Thoracic aorta (tissue), 2 donors: ENCODE measurements at regions not wholly inside any gene's neighbourhood (a gene's known extent, or its start where the extent isn't known, plus 50 kb on each side); places are given as distances from the start of the nearest gene placed in this dataset.

Experiments
- ATAC-seq: fragments of 150-250 bp; one replicate; pipeline ENCODE4 v1.8.0; 2017; ENCODE audit warnings: low read depth; ENCODE audit not compliant: insufficient number of reproducible peaks, low FRiP score
- DNase-seq: peaks from one replicate; pipeline ENCODE4 v3.0.0-alpha.2; 2020; ENCODE audit warnings: low spot score
- H3K27ac ChIP-seq, 2 donors: fragments of 200-600 bp; sonication (generic); 1 replicate in 1 of 2; 2 replicates in 1 of 2; pipeline ENCODE4 v1.5.1; 2016; ENCODE audit warnings: mild to moderate bottlenecking in 2 of 2, moderate library complexity in 2 of 2
- H3K27me3 ChIP-seq: fragments of 200-600 bp; sonication (generic); replicated peaks from 2 replicates; pipeline ENCODE4 v1.6.0; 2016; ENCODE audit warnings: mild to moderate bottlenecking; ENCODE audit not compliant: insufficient read depth
- H3K36me3 ChIP-seq: fragments of 200-600 bp; sonication (generic); one replicate; pipeline ENCODE4 v1.5.1; 2016
- H3K4me1 ChIP-seq, 2 donors: fragments of 200-600 bp; sonication (generic); 1 replicate in 1 of 2; 2 replicates in 1 of 2; pipeline versions ENCODE4 v1.5.1 to v1.6.0; 2016; ENCODE audit warnings: low read depth in 2 of 2, mild to moderate bottlenecking in 1 of 2; ENCODE audit not compliant: control insufficient read depth in 1 of 2
- H3K4me3 ChIP-seq: fragments of 200-600 bp; sonication (generic); 2 replicates; pipeline ENCODE4 v1.5.1; 2016; ENCODE audit warnings: mild to moderate bottlenecking
- H3K9me3 ChIP-seq: fragments of 200-600 bp; sonication (generic); 2 replicates; pipeline ENCODE4 v1.5.1; 2016
- TF ChIP-seq, protein P1 (sequence below): fragments of 200-600 bp; sonication (generic); IDR thresholded peaks from one replicate; pipeline ENCODE4 v1.5.1; 2019; ENCODE audit warnings: antibody characterized with exemption

GRCh38 chr11:101401245-101401644 is 182.6 kb downstream of the TRPC6 start:
- Histone ChIP-seq H3K4me1 (peaks cover 4 to 18% of the 10 kb centered on the region in 2 donors), H3K27ac (no peak overlapping the region), H3K36me3 (no peaks in the 10 kb centered on the region), H3K4me3 (no peak overlapping the region), H3K9me3 (no peaks in the 10 kb centered on the region), H3K27me3 (no peaks in the 10 kb centered on the region)
- ATAC-seq: no peak
- no peak for DNase-seq
- TF ChIP-seq, protein P1, sequence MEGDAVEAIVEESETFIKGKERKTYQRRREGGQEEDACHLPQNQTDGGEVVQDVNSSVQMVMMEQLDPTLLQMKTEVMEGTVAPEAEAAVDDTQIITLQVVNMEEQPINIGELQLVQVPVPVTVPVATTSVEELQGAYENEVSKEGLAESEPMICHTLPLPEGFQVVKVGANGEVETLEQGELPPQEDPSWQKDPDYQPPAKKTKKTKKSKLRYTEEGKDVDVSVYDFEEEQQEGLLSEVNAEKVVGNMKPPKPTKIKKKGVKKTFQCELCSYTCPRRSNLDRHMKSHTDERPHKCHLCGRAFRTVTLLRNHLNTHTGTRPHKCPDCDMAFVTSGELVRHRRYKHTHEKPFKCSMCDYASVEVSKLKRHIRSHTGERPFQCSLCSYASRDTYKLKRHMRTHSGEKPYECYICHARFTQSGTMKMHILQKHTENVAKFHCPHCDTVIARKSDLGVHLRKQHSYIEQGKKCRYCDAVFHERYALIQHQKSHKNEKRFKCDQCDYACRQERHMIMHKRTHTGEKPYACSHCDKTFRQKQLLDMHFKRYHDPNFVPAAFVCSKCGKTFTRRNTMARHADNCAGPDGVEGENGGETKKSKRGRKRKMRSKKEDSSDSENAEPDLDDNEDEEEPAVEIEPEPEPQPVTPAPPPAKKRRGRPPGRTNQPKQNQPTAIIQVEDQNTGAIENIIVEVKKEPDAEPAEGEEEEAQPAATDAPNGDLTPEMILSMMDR: no peak

DNA sequence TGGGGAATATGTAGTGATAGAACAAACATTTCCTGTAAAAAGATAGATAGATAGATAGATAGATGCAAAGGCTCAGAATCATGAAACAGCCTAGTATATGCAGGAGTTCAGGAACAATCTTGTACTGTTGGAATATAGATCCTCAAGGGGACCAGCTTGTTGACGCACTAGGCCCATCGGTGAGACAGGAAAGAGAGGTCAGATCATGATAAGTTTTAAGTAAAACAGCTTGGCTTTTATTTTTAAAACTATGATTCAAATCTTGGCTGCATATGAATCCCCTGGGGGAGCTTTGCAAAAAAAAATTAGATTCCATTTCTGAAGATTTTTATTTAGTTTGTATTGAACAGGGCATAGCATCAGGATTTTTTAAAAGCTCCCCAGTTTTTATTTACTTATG is 185.8 kb downstream of the TRPC6 start:
- Histone ChIP-seq H3K36me3 (no peaks in the 10 kb centered on the region), H3K4me1 (peaks cover 4 to 18% of the 10 kb centered on the region in 2 donors), H3K27ac (peak overlapping the region in 1 of 2 donors; percentile 25), H3K4me3 (no peak overlapping the region), H3K27me3 (no peaks in the 10 kb centered on the region), H3K9me3 (peaks cover 5% of the 10 kb centered on the region)
- DNase-seq (no peak), ATAC-seq (no peak)
- TF ChIP-seq, protein P1: no peak

- Histone ChIP-seq H3K36me3 (no peaks in the 10 kb centered on the region), H3K27me3 (no peaks in the 10 kb centered on the region), H3K4me3 (no peak overlapping the region), H3K9me3 (peaks cover 4% of the 10 kb centered on the region), H3K27ac (no peak overlapping the region), H3K4me1 (no peaks in the 10 kb centered on the region)
- ATAC-seq (no peak), DNase-seq (no peak)
- TF ChIP-seq, protein P1: peak; percentile 12
Measured at GRCh38 chr11:101390539-101390938, 193.3 kb downstream of the TRPC6 start.

DNA sequence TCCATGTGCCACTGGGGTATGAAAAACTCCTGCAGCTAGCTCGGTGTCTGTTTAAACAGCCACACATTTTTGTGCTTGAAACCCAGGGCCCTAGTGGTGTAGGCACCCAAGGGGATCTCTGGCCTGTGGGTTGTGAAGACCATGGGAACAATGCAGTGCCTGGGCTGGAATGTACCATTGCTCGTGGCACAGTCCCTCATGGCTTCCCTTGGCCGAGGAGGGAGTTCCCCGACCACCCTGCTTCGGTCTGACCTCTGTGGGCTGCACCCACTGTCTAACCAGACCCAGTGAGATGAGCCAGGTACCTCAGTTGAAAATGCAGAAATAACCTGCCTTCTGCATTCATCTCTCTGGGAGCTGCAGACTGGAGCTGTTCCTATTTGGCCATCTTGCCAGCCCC is 214.0 kb downstream of the TRPC6 start:
- H3K27me3 ChIP-seq: no peaks in the 10 kb centered on the region
- no peak for DNase-seq
- no peaks in the 10 kb centered on the region for H3K9me3 ChIP-seq
- H3K4me1 ChIP-seq: no peaks in the 10 kb centered on the region
- TF ChIP-seq, protein P1: no peak
- no peak overlapping the region for H3K27ac ChIP-seq
- no peaks in the 10 kb centered on the region for H3K36me3 ChIP-seq
- H3K4me3 ChIP-seq: no peak overlapping the region
- no peak for ATAC-seq

DNA sequence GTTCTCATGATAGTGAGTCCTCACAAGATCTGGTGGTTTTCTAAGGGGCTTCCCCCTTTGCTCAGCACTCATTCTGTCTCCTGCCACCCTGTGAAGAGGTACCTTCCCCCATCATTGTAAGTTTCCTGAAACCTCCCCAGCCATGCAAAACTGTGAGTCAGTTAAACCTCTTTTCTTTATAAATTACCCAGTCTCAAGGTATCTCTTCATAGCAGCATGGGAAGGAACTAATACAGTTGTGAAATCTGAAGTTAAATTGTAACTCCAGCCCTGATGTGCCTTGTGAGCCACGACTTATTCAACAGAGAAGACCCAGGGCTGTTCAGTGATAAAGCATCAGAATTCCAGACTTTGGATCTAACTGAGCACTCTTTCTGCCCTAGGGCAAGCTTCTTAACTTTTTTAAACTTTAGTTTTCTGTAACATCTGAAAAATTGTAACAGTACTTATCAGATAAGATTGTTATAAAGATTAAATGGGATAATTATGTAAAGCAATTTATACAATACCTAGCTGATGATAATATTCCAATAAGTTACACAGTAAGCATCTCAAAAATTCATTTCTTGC is 220.0 kb downstream of the TRPC6 start:
- TF ChIP-seq, protein P1: no peak
- Histone ChIP-seq H3K4me1 (no peaks in the 10 kb centered on the region), H3K27me3 (no peaks in the 10 kb centered on the region), H3K27ac (no peak overlapping the region), H3K9me3 (no peaks in the 10 kb centered on the region), H3K36me3 (no peaks in the 10 kb centered on the region), H3K4me3 (no peak overlapping the region)
- ATAC-seq (no peak), DNase-seq (no peak)
